Gastroesophageal sphincter (tissue), 4 donors: ENCODE measurements at regions not wholly inside any gene's neighbourhood (a gene's known extent, or its start where the extent isn't known, plus 50 kb on each side); places are given as distances from the start of the nearest gene placed in this dataset.

ENCODE experiments used
- ATAC-seq: fragments of 150-250 bp; one replicate; pipeline ENCODE4 v1.9.1; 2016; ENCODE audit warnings: mild to moderate bottlenecking, moderate library complexity
- H3K27ac ChIP-seq, 4 donors: fragments of 200-600 bp; sonication (generic) in 3 of 4; 1 replicate in 3 of 4; 2 replicates in 1 of 4; pipeline ENCODE4 v1.5.1; 2016 to 2019
- H3K27me3 ChIP-seq: fragments of 200-600 bp; sonication (generic); one replicate; pipeline ENCODE4 v1.5.1; 2019
- H3K36me3 ChIP-seq, 2 donors: fragments of 200-600 bp; sonication (generic); one replicate each; pipeline ENCODE4 v1.5.1; 2019; ENCODE audit warnings: control low read depth in 1 of 2
- H3K4me1 ChIP-seq, 3 donors: fragments of 200-600 bp; sonication (generic); 1 replicate in 2 of 3; 2 replicates in 1 of 3; pipeline ENCODE4 v1.5.1; 2016 to 2019; ENCODE audit warnings: control low read depth in 2 of 3
- H3K4me3 ChIP-seq, 2 donors: fragments of 200-600 bp; sonication (generic); one replicate each; pipeline ENCODE4 v1.5.1; 2019; ENCODE audit warnings: mild to moderate bottlenecking in 1 of 2, moderate library complexity in 1 of 2
- H3K9me3 ChIP-seq, 3 donors: fragments of 200-600 bp; sonication (generic); one replicate each; pipeline ENCODE4 v1.5.1; 2017 to 2019; ENCODE audit warnings: control low read depth in 2 of 3
- EP300 ChIP-seq: sonication (generic); formaldehyde crosslinking; IDR thresholded peaks from one replicate; pipeline ENCODE4 v1.6.1; 2017; ENCODE audit warnings: antibody characterized with exemption, mild to moderate bottlenecking
- POLR2A ChIP-seq, 2 donors: fragments of 450-650 bp; IDR thresholded peaks; one replicate each; pipeline ENCODE4 v1.6.1; 2017; ENCODE audit warnings: antibody characterized with exemption in 2 of 2, mild to moderate bottlenecking in 2 of 2, moderate library complexity in 1 of 2
- POLR2AphosphoS5 ChIP-seq: sonication (generic); formaldehyde crosslinking; IDR thresholded peaks from one replicate; pipeline ENCODE4 v1.6.1; 2017; ENCODE audit warnings: antibody characterized with exemption
- WGBS, 2 donors: methylation state at CpG; one replicate each; pipeline ENCODE4 v1.1.5; 2018; ENCODE audit warnings: low coverage in 1 of 2; 5-methylcytosine and 5-hydroxymethylcytosine counted together
- TF ChIP-seq, protein P1 (sequence below), 4 experiments: fragments of 200-600 bp in 2 of 4; fragments of 450-650 bp in 2 of 4; sonication (generic) in 1 of 4; IDR thresholded peaks; one replicate each; pipeline ENCODE4 v1.5.1; 2017 to 2019; ENCODE audit warnings: antibody characterized with exemption in 4 of 4, mild to moderate bottlenecking in 2 of 4, moderate library complexity in 2 of 4

DNA sequence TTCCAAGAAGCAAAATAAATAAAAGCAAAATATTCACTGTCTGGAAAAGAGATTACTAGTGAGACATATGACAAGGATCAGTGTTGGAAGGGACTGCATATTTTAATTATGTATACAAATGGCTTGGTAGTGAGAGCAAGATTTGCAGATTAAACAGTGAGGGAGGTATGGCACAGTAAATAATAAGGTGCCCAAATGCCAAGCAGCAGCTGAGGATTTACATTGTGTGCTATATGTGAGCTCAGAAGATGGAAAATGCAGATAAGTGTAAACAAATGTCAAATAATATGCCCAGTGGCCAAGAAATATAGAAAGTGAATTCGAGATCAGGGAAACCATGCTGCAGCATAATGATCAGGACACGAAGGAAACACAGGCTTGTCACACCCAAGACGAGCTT lies 173.8 kb upstream of the NRSN1 start:
- no peaks in the 10 kb centered on the region for H3K27me3 ChIP-seq
- H3K27ac ChIP-seq: no peak overlapping the region
- H3K4me3 ChIP-seq: no peak overlapping the region
- no peaks in the 10 kb centered on the region for H3K36me3 ChIP-seq
- 30 to 35% methylated on average over 3 of the region's 3 CpGs for WGBS, 2 donors
- no peak for ATAC-seq
- TF ChIP-seq POLR2AphosphoS5 (no peak), POLR2A (IDR thresholded peaks at IDR 0.05) (no peak), EP300 (no peak)
- TF ChIP-seq, protein P1, sequence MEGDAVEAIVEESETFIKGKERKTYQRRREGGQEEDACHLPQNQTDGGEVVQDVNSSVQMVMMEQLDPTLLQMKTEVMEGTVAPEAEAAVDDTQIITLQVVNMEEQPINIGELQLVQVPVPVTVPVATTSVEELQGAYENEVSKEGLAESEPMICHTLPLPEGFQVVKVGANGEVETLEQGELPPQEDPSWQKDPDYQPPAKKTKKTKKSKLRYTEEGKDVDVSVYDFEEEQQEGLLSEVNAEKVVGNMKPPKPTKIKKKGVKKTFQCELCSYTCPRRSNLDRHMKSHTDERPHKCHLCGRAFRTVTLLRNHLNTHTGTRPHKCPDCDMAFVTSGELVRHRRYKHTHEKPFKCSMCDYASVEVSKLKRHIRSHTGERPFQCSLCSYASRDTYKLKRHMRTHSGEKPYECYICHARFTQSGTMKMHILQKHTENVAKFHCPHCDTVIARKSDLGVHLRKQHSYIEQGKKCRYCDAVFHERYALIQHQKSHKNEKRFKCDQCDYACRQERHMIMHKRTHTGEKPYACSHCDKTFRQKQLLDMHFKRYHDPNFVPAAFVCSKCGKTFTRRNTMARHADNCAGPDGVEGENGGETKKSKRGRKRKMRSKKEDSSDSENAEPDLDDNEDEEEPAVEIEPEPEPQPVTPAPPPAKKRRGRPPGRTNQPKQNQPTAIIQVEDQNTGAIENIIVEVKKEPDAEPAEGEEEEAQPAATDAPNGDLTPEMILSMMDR (IDR thresholded peaks at IDR 0.05): no peak
- no peaks in the 10 kb centered on the region for H3K9me3 ChIP-seq
- H3K4me1 ChIP-seq: no peaks in the 10 kb centered on the region

- Histone ChIP-seq H3K9me3 (no peaks in the 10 kb centered on the region), H3K27me3 (no peaks in the 10 kb centered on the region), H3K27ac (no peak overlapping the region), H3K4me1 (no peaks in the 10 kb centered on the region), H3K4me3 (no peak overlapping the region), H3K36me3 (no peaks in the 10 kb centered on the region)
- ATAC-seq: no peak
- WGBS, 2 donors: 68 to 77% methylated on average over 3 of the region's 3 CpGs
- no peak for TF ChIP-seq EP300
- no peak for TF ChIP-seq POLR2AphosphoS5
- no peak for TF ChIP-seq POLR2A (IDR thresholded peaks at IDR 0.05)
- TF ChIP-seq, protein P1 (IDR thresholded peaks at IDR 0.05): no peak
Observed at GRCh38 chr6:23953976-23954375, 172.0 kb upstream of the NRSN1 start.

DNA sequence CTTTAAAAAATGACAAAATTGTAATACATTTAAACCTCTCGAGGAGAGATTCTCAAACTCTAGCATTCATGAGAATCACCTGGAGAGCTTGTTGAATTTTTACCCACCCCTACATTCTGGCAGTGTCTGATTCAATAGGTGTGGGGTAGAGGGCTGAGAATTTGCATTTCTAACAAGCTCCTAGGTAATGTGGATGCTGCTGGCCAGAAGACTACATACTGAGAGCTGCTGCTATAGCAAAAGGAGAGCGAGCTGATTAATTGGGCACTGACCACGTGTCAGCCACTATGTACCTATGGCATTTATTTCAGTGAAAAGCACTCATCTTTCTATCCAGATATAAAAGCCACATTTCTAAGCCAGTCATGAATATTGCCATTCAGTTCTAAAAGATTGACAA lies 169.0 kb upstream of the NRSN1 start:
- TF ChIP-seq, protein P1 (IDR thresholded peaks at IDR 0.05): no peak
- no peak for TF ChIP-seq POLR2AphosphoS5
- TF ChIP-seq POLR2A (IDR thresholded peaks at IDR 0.05): no peak
- no peak for TF ChIP-seq EP300
- Histone ChIP-seq H3K4me1 (no peaks in the 10 kb centered on the region), H3K27me3 (no peaks in the 10 kb centered on the region), H3K9me3 (no peaks in the 10 kb centered on the region), H3K4me3 (no peak overlapping the region), H3K36me3 (no peaks in the 10 kb centered on the region), H3K27ac (no peak overlapping the region)
- WGBS, 2 donors: 56 to 67% methylated on average over 3 of the region's 3 CpGs
- ATAC-seq: no peak

DNA sequence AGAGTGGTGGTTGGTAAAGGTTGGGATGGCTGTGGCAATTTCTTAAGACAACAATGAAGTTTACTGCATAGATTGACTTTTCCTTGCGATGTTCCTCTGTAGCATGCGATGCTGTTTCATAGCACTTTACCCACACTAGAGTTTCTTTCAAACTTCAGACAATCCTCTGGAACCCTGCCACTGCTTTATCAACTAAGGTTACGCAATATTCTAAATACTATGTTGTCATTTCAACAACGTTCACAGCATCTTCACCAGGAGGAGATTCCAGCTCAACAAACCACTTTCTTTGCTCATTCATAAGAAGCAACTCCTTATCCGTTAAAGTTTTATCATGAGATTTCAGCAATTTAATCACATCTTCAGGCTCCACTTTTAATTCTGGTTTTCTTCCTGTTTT lies 161.2 kb upstream of the NRSN1 start:
- Histone ChIP-seq H3K27ac (no peak overlapping the region), H3K36me3 (no peaks in the 10 kb centered on the region), H3K27me3 (no peaks in the 10 kb centered on the region), H3K4me1 (no peaks in the 10 kb centered on the region), H3K4me3 (no peak overlapping the region), H3K9me3 (no peaks in the 10 kb centered on the region)
- WGBS, 2 donors: 59 to 83% methylated on average over 3 to 5 of the region's 5 CpGs
- no peak for ATAC-seq
- TF ChIP-seq, protein P1 (IDR thresholded peaks at IDR 0.05): no peak
- TF ChIP-seq POLR2AphosphoS5 (no peak), POLR2A (IDR thresholded peaks at IDR 0.05) (no peak), EP300 (no peak)

GRCh38 chr6:23969344-23969743 lies 156.7 kb upstream of the NRSN1 start:
- no peak for ATAC-seq
- 83 to 100% methylated on average over 1 of the region's 1 CpG for WGBS, 2 donors
- H3K36me3 ChIP-seq: no peaks in the 10 kb centered on the region
- H3K4me1 ChIP-seq: no peaks in the 10 kb centered on the region
- no peaks in the 10 kb centered on the region for H3K27me3 ChIP-seq
- no peak overlapping the region for H3K27ac ChIP-seq
- no peaks in the 10 kb centered on the region for H3K9me3 ChIP-seq
- TF ChIP-seq POLR2AphosphoS5 (no peak), POLR2A (IDR thresholded peaks at IDR 0.05) (no peak), EP300 (no peak)
- TF ChIP-seq, protein P1 (IDR thresholded peaks at IDR 0.05): no peak
- H3K4me3 ChIP-seq: no peak overlapping the region
